ENCODE measurements at regions not wholly inside any gene's neighbourhood (a gene's known extent, or its start where the extent isn't known, plus 50 kb on each side); places are given as distances from the start of the nearest gene placed in this dataset.

DNA sequence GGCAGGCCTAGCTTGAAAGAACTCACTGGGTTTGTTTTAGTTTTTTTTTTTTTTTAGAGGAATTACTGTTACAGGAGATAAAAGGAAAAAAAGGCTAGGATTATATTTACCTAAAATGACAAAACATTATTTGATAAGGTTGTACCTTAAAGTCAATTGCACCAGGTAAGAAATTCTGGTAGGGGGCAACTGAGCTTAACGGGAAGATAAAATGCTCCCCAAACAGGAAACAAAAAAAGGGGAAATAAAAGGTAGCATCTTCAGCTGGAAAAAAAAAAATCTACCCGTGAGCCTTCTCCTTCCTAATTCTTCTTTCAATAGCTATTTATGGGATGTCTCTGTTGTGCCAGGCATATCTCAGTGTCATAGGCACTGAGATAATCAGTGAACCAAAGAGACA, 164.5 kb downstream of the PIK3R1 start:
- H3K4me1 ChIP-seq (ENCODE audit: insufficient read depth, low read length): peaks cover 17% of the 10 kb centered on the region
- H3K9ac ChIP-seq (ENCODE audit: low read length): no peak overlapping the region
- H3K27me3 ChIP-seq (ENCODE audit: control insufficient read depth in 1 of 2, insufficient read depth in 2 of 2, low read length in 2 of 2): no peaks in the 10 kb centered on the region
- no peak overlapping the region for H3K4me3 ChIP-seq (ENCODE audit: low read depth in 1 of 2, low read length in 2 of 2)
- H3K36me3 ChIP-seq (ENCODE audit: insufficient read depth, low read length): no peaks in the 10 kb centered on the region
- H3K27ac ChIP-seq (ENCODE audit: low read depth, low read length): no peak overlapping the region
- H3K9me3 ChIP-seq (ENCODE audit: low read length): no peaks in the 10 kb centered on the region

GRCh38 chr5:68381060-68381459, 165.5 kb downstream of the PIK3R1 start:
- no peak overlapping the region for H3K9ac ChIP-seq (ENCODE audit: low read length)
- no peaks in the 10 kb centered on the region for H3K36me3 ChIP-seq (ENCODE audit: insufficient read depth, low read length)
- H3K27ac ChIP-seq (ENCODE audit: low read depth, low read length): no peak overlapping the region

GRCh38 chr5:68381909-68382308, 166.4 kb downstream of the PIK3R1 start:
- H3K9ac ChIP-seq (ENCODE audit: low read length): no peak overlapping the region
- H3K4me1 ChIP-seq (ENCODE audit: insufficient read depth, low read length): peaks cover 15% of the 10 kb centered on the region
- no peaks in the 10 kb centered on the region for H3K27me3 ChIP-seq (ENCODE audit: control insufficient read depth in 1 of 2, insufficient read depth in 2 of 2, low read length in 2 of 2)
- H3K36me3 ChIP-seq (ENCODE audit: insufficient read depth, low read length): no peaks in the 10 kb centered on the region
- no peak overlapping the region for H3K4me3 ChIP-seq (ENCODE audit: low read depth in 1 of 2, low read length in 2 of 2)
- H3K9me3 ChIP-seq (ENCODE audit: low read length): no peaks in the 10 kb centered on the region
- H3K27ac ChIP-seq (ENCODE audit: low read depth, low read length): no peak overlapping the region

More at GRCh38 chr5:68381060-68381459, 165.5 kb downstream of the PIK3R1 start:
- peaks cover 15% of the 10 kb centered on the region for H3K4me1 ChIP-seq (ENCODE audit: insufficient read depth, low read length)
- no peaks in the 10 kb centered on the region for H3K9me3 ChIP-seq (ENCODE audit: low read length)
- no peak overlapping the region for H3K4me3 ChIP-seq (ENCODE audit: low read depth in 1 of 2, low read length in 2 of 2)
- no peaks in the 10 kb centered on the region for H3K27me3 ChIP-seq (ENCODE audit: control insufficient read depth in 1 of 2, insufficient read depth in 2 of 2, low read length in 2 of 2)

DNA sequence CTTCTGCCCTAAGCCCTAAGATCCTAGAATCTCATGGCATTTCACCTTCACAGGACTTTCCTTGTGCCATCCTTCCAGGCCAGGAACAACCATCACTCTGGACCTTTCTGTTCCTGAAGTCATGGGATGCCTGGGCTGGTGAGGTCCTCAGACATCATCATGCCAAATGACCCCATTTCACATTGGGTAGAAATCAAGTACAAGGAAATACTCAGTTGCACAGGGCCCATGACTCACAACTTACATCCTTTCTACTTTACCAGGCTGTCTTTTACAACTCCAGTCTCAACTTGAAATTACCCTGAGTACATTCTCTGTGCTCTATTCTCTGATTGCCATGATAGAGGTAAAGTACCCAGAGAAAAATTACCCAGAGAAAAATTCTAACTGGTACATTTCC, 167.1 kb downstream of the PIK3R1 start:
- no peak overlapping the region for H3K4me3 ChIP-seq (ENCODE audit: low read depth in 1 of 2, low read length in 2 of 2)
- no peak overlapping the region for H3K9ac ChIP-seq (ENCODE audit: low read length)
- H3K27me3 ChIP-seq (ENCODE audit: control insufficient read depth in 1 of 2, insufficient read depth in 2 of 2, low read length in 2 of 2): no peaks in the 10 kb centered on the region
- H3K4me1 ChIP-seq (ENCODE audit: insufficient read depth, low read length): peaks cover 15% of the 10 kb centered on the region
- H3K36me3 ChIP-seq (ENCODE audit: insufficient read depth, low read length): no peaks in the 10 kb centered on the region
- no peaks in the 10 kb centered on the region for H3K9me3 ChIP-seq (ENCODE audit: low read length)
- H3K27ac ChIP-seq (ENCODE audit: low read depth, low read length): no peak overlapping the region

DNA sequence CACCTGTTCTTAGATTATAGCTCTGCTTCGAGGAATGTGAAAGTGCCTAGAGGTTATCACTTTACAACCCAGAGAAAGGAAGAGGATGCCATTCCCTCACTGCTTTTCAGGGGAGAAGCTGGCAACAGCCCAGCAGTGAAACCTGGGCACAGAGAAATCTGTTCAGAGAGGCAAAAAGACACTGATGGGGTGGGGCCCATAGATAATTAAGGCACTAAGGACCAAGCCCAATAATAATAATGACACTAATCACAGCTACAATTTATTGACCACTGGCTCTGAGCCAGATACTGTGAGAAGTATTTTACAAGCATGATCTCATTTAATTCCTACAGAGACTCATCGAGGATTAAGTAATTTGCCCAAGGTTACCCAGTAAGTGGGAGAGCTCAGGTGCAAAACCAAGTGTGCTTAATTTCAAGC, 168.3 kb downstream of the PIK3R1 start:
- Histone ChIP-seq H3K4me1 (ENCODE audit: insufficient read depth, low read length) (peaks cover 15% of the 10 kb centered on the region), H3K27me3 (ENCODE audit: control insufficient read depth in 1 of 2, insufficient read depth in 2 of 2, low read length in 2 of 2) (no peaks in the 10 kb centered on the region), H3K4me3 (ENCODE audit: low read depth in 1 of 2, low read length in 2 of 2) (no peak overlapping the region), H3K27ac (ENCODE audit: low read depth, low read length) (no peak overlapping the region), H3K36me3 (ENCODE audit: insufficient read depth, low read length) (no peaks in the 10 kb centered on the region), H3K9ac (ENCODE audit: low read length) (no peak overlapping the region), H3K9me3 (ENCODE audit: low read length) (no peaks in the 10 kb centered on the region)

DNA sequence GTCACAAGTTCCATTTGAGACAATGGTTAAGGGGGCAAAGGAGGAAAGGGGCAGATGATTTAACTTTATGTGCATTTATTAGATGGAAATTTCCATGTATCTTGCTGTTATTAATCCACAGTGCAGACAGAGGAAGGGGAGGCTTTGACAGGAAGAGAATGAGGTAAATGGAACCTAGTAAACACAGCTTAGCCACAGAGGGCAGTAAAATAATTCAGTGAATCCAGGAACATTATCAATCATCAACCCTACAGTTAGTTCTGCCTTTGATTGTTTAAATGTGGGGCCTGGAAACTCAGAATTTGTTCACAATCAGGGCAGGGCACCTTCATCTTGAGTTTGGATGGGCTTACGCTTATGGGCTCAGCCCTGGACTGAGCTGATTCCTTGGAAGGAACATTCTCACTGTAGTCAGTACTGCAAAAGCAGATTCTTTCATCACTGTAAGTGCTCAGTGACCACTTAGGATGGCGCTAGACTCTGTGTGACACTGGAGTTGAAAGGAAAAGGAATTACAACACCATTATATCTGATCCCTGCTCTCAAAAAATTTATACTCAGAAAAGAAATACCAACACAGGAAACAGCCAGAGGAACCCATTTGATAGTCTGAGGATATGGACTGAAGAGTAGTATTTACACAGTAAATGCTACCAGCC, 169.5 kb downstream of the PIK3R1 start:
- Histone ChIP-seq H3K4me1 (ENCODE audit: insufficient read depth, low read length) (peaks cover 5% of the 10 kb centered on the region), H3K36me3 (ENCODE audit: insufficient read depth, low read length) (no peaks in the 10 kb centered on the region), H3K9ac (ENCODE audit: low read length) (no peak overlapping the region), H3K4me3 (ENCODE audit: low read depth in 1 of 2, low read length in 2 of 2) (no peak overlapping the region), H3K9me3 (ENCODE audit: low read length) (no peaks in the 10 kb centered on the region), H3K27ac (ENCODE audit: low read depth, low read length) (no peak overlapping the region), H3K27me3 (ENCODE audit: control insufficient read depth in 1 of 2, insufficient read depth in 2 of 2, low read length in 2 of 2) (no peaks in the 10 kb centered on the region)

DNA sequence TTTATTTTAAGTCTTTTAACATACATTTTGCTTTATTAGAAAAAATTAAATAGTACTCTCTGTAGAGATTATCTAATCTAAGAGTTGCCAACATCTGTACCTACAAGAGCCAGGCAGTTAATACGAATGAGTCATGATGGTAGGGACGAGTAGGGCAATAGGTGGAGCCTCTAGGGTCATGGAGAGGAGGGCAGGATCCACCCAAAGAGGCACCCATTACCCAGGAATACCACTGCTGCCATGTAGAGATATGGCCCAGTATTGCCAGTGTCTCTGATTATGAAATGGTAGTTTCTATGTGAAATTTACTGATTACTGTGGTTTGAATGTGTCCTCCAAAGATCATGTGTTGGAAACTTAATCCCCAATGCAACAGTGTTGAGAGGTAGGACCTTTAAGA, 170.4 kb downstream of the PIK3R1 start:
- Histone ChIP-seq H3K9ac (ENCODE audit: low read length) (no peak overlapping the region), H3K36me3 (ENCODE audit: insufficient read depth, low read length) (no peaks in the 10 kb centered on the region)

DNA sequence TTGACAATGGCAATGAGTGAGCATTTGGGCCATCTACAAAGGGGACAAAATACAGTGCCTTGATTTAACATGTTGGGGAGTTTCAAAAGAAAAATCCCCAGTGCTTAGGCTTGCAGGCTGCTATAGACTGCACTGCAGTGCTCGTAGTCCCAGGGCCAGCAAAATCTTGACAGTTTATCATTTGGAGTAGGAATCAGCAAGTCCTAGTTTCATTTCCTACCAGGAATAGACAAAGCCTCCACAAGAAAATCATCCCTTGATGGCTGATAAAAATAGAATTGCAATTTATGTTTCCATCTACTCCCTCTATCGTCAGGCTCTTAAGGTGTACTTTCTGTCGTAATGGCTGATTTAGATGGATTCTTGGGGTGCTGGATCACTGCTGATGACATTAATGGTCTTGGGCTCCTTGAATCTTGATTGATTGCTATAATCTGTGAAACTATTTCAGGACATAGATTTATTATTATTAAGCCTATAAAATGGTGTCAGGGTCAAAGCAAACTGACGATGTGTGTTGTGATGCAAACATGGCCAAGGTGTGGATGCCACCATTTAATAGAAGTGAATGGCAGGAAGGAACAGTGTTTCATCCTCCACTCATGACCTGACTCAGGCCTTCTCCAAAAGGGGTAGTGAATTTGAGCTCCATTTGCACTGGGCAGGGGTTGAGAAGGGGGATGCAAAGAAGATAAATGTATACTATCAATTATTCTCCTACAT, 171.7 kb downstream of the PIK3R1 start:
- Histone ChIP-seq H3K4me3 (ENCODE audit: low read depth in 1 of 2, low read length in 2 of 2) (no peak overlapping the region), H3K4me1 (ENCODE audit: insufficient read depth, low read length) (no peaks in the 10 kb centered on the region), H3K9me3 (ENCODE audit: low read length) (no peaks in the 10 kb centered on the region), H3K27ac (ENCODE audit: low read depth, low read length) (no peak overlapping the region), H3K36me3 (ENCODE audit: insufficient read depth, low read length) (no peaks in the 10 kb centered on the region), H3K27me3 (ENCODE audit: control insufficient read depth in 1 of 2, insufficient read depth in 2 of 2, low read length in 2 of 2) (no peaks in the 10 kb centered on the region), H3K9ac (ENCODE audit: low read length) (no peak overlapping the region)

More for the DNA sequence above, 170.4 kb downstream of the PIK3R1 start:
- H3K27me3 ChIP-seq (ENCODE audit: control insufficient read depth in 1 of 2, insufficient read depth in 2 of 2, low read length in 2 of 2): no peaks in the 10 kb centered on the region
- H3K4me1 ChIP-seq (ENCODE audit: insufficient read depth, low read length): no peaks in the 10 kb centered on the region
- H3K4me3 ChIP-seq (ENCODE audit: low read depth in 1 of 2, low read length in 2 of 2): no peak overlapping the region
- no peak overlapping the region for H3K27ac ChIP-seq (ENCODE audit: low read depth, low read length)
- H3K9me3 ChIP-seq (ENCODE audit: low read length): no peaks in the 10 kb centered on the region

GRCh38 chr5:68389618-68390017, 174.1 kb downstream of the PIK3R1 start:
- no peak overlapping the region for H3K27ac ChIP-seq (ENCODE audit: low read depth, low read length)
- H3K9ac ChIP-seq (ENCODE audit: low read length): no peak overlapping the region
- H3K27me3 ChIP-seq (ENCODE audit: control insufficient read depth in 1 of 2, insufficient read depth in 2 of 2, low read length in 2 of 2): no peaks in the 10 kb centered on the region
- no peak overlapping the region for H3K4me3 ChIP-seq (ENCODE audit: low read depth in 1 of 2, low read length in 2 of 2)
- H3K4me1 ChIP-seq (ENCODE audit: insufficient read depth, low read length): no peaks in the 10 kb centered on the region
- no peaks in the 10 kb centered on the region for H3K9me3 ChIP-seq (ENCODE audit: low read length)
- H3K36me3 ChIP-seq (ENCODE audit: insufficient read depth, low read length): no peaks in the 10 kb centered on the region

DNA sequence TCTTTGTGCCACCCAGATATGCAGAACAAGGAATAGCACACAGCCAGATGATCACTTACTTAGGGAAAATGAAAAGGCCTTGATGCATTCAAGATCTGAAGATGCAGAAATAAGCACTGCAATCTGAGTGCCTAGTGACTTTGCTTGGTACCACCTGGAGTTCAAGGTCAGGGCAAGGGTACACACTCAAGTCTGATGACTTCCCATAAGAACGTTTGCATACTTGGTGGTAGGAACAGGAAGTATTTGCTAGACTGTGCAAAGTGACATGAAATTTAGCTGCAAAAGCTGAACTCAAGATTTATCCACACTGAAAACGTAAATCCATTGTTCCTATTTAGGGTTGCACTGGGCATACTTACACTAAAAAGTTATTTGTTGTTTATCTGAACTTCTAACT, 177.1 kb downstream of the PIK3R1 start:
- H3K9me3 ChIP-seq (ENCODE audit: low read length): no peaks in the 10 kb centered on the region
- H3K27me3 ChIP-seq (ENCODE audit: control insufficient read depth in 1 of 2, insufficient read depth in 2 of 2, low read length in 2 of 2): no peaks in the 10 kb centered on the region
- H3K4me3 ChIP-seq (ENCODE audit: low read depth in 1 of 2, low read length in 2 of 2): no peak overlapping the region
- H3K27ac ChIP-seq (ENCODE audit: low read depth, low read length): no peak overlapping the region
- H3K36me3 ChIP-seq (ENCODE audit: insufficient read depth, low read length): no peaks in the 10 kb centered on the region
- H3K4me1 ChIP-seq (ENCODE audit: insufficient read depth, low read length): no peaks in the 10 kb centered on the region
- H3K9ac ChIP-seq (ENCODE audit: low read length): no peak overlapping the region

GRCh38 chr5:68395302-68395701, 179.7 kb downstream of the PIK3R1 start:
- Histone ChIP-seq H3K9ac (ENCODE audit: low read length) (no peak overlapping the region), H3K27me3 (ENCODE audit: control insufficient read depth in 1 of 2, insufficient read depth in 2 of 2, low read length in 2 of 2) (no peaks in the 10 kb centered on the region), H3K9me3 (ENCODE audit: low read length) (no peaks in the 10 kb centered on the region), H3K4me1 (ENCODE audit: insufficient read depth, low read length) (no peaks in the 10 kb centered on the region), H3K36me3 (ENCODE audit: insufficient read depth, low read length) (no peaks in the 10 kb centered on the region), H3K4me3 (ENCODE audit: low read depth in 1 of 2, low read length in 2 of 2) (no peak overlapping the region), H3K27ac (ENCODE audit: low read depth, low read length) (no peak overlapping the region)
